ENCODE measurements at regions not wholly inside any gene's neighbourhood (a gene's known extent, or its start where the extent isn't known, plus 50 kb on each side); places are given as distances from the start of the nearest gene placed in this dataset.
"Not testable (repeated sequence)": the region's sequence is repeated elsewhere in the genome, so short reads cannot be mapped to it uniquely, and the experiment has no call there.

GRCh38 chr2:129806990-129807389, 172.5 kb upstream of the RAB6C start:
- Histone ChIP-seq H3K4me3 (ENCODE audit: insufficient read depth, low read length, poor library complexity, severe bottlenecking) (no peak overlapping the region), H3K9me3 (ENCODE audit: insufficient read depth, low read length) (no peaks in the 10 kb centered on the region), H3F3A (ENCODE audit: insufficient read depth) (no peaks in the 10 kb centered on the region), H4K20me1 (ENCODE audit: low read depth, low read length) (no peaks in the 10 kb centered on the region), H2AFZ (ENCODE audit: low read depth, low read length, severe bottlenecking) (no peak overlapping the region), H3K79me2 (ENCODE audit: insufficient read depth, low read length) (no peaks in the 10 kb centered on the region), H3K27ac (ENCODE audit: low read depth, low read length) (no peak overlapping the region), H3K9me2 (replicated peaks; ENCODE audit: insufficient read depth, low read length) (no peaks in the 10 kb centered on the region), H3K4me2 (ENCODE audit: low read depth, low read length, poor library complexity, severe bottlenecking) (no peak overlapping the region), H3K27me3 (ENCODE audit: low read length) (peaks cover 5% of the 10 kb centered on the region; the same call in 1 of the 2 replicates), H3K36me3 (ENCODE audit: low read length) (no peaks in the 10 kb centered on the region), H3K9ac (ENCODE audit: low read length) (no peak overlapping the region)
- TF ChIP-seq EZH2phosphoT487 (conservative IDR thresholded peaks at IDR 0.05; ENCODE audit: low read length) (no peak), CTCF (IDR thresholded peaks at IDR 0.05; ENCODE audit: insufficient read depth, low read length, poor library complexity, severe bottlenecking) (no peak)

GRCh38 chr2:129807642-129808338, 171.7 kb upstream of the RAB6C start:
- not testable (repeated sequence) for H3K36me3 ChIP-seq (ENCODE audit: low read length); H4K20me1 ChIP-seq (ENCODE audit: low read depth, low read length); H3K4me3 ChIP-seq (ENCODE audit: insufficient read depth, low read length, poor library complexity, severe bottlenecking); H3K9ac ChIP-seq (ENCODE audit: low read length); H3K27ac ChIP-seq (ENCODE audit: low read depth, low read length); H3K4me2 ChIP-seq (ENCODE audit: low read depth, low read length, poor library complexity, severe bottlenecking); H3K27me3 ChIP-seq (ENCODE audit: low read length); H3K79me2 ChIP-seq (ENCODE audit: insufficient read depth, low read length); H3K9me3 ChIP-seq (ENCODE audit: insufficient read depth, low read length); H2AFZ ChIP-seq (ENCODE audit: low read depth, low read length, severe bottlenecking); H3F3A ChIP-seq (ENCODE audit: insufficient read depth); H3K9me2 ChIP-seq (replicated peaks; ENCODE audit: insufficient read depth, low read length)

- no peak overlapping the region for H3K27ac ChIP-seq (ENCODE audit: low read depth, low read length)
- H3K79me2 ChIP-seq (ENCODE audit: insufficient read depth, low read length) = no peaks in the 10 kb centered on the region
- H3K9me3 ChIP-seq (ENCODE audit: insufficient read depth, low read length) = no peaks in the 10 kb centered on the region
- H3K4me2 ChIP-seq (ENCODE audit: low read depth, low read length, poor library complexity, severe bottlenecking) = no peak overlapping the region
- no peaks in the 10 kb centered on the region for H3K9me2 ChIP-seq (replicated peaks; ENCODE audit: insufficient read depth, low read length)
- no peaks in the 10 kb centered on the region for H3K36me3 ChIP-seq (ENCODE audit: low read length)
- H4K20me1 ChIP-seq (ENCODE audit: low read depth, low read length) = no peaks in the 10 kb centered on the region
- H3K4me3 ChIP-seq (ENCODE audit: insufficient read depth, low read length, poor library complexity, severe bottlenecking) = no peak overlapping the region
- H3K9ac ChIP-seq (ENCODE audit: low read length) = no peak overlapping the region
- H3F3A ChIP-seq (ENCODE audit: insufficient read depth) = no peaks in the 10 kb centered on the region
- H2AFZ ChIP-seq (ENCODE audit: low read depth, low read length, severe bottlenecking) = no peak overlapping the region
- no peak for TF ChIP-seq EZH2phosphoT487 (conservative IDR thresholded peaks at IDR 0.05; ENCODE audit: low read length)
- no peak for TF ChIP-seq CTCF (IDR thresholded peaks at IDR 0.05; ENCODE audit: insufficient read depth, low read length, poor library complexity, severe bottlenecking)
- H3K27me3 ChIP-seq (ENCODE audit: low read length) = peaks cover 5% of the 10 kb centered on the region; the same call in 1 of the 2 replicates
Observed at GRCh38 chr2:129810521-129810920, 168.9 kb upstream of the RAB6C start.

DNA sequence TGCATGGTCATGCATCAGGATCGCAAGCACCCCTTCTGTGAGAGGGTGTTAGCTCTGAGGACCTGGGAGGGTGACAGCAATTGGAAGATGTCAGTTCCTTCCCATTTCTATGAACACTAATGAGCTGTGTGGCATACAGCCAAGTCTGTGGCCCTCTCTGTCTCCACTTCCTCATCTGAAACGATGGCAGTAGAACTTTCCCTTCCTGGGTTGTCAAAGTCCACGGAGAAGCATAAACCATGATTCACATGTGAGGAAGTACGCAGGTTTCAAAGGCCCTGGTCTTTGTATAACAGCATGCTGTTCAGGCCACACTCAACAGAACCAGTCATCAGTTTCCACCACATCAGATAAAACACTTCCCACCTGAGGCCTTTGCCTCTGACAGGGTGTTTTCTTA, 167.4 kb upstream of the RAB6C start:
- Histone ChIP-seq H3K4me3 (ENCODE audit: insufficient read depth, low read length, poor library complexity, severe bottlenecking) (no peak overlapping the region), H3K79me2 (ENCODE audit: insufficient read depth, low read length) (no peaks in the 10 kb centered on the region), H3K9me2 (replicated peaks; ENCODE audit: insufficient read depth, low read length) (no peaks in the 10 kb centered on the region), H3K9me3 (ENCODE audit: insufficient read depth, low read length) (no peaks in the 10 kb centered on the region), H3K9ac (ENCODE audit: low read length) (no peak overlapping the region), H3K4me2 (ENCODE audit: low read depth, low read length, poor library complexity, severe bottlenecking) (no peak overlapping the region), H4K20me1 (ENCODE audit: low read depth, low read length) (no peaks in the 10 kb centered on the region), H3F3A (ENCODE audit: insufficient read depth) (no peaks in the 10 kb centered on the region), H3K36me3 (ENCODE audit: low read length) (no peaks in the 10 kb centered on the region), H3K27me3 (ENCODE audit: low read length) (peaks cover 5% of the 10 kb centered on the region; the same call in 1 of the 2 replicates), H3K27ac (ENCODE audit: low read depth, low read length) (no peak overlapping the region), H2AFZ (ENCODE audit: low read depth, low read length, severe bottlenecking) (no peak overlapping the region)
- no peak for TF ChIP-seq CTCF (IDR thresholded peaks at IDR 0.05; ENCODE audit: insufficient read depth, low read length, poor library complexity, severe bottlenecking)
- TF ChIP-seq EZH2phosphoT487 (conservative IDR thresholded peaks at IDR 0.05; ENCODE audit: low read length) = no peak
